HG02973 (cell line): ENCODE measurements at regions not wholly inside any gene's neighbourhood (a gene's known extent, or its start where the extent isn't known, plus 50 kb on each side); places are given as distances from the start of the nearest gene placed in this dataset.
A peak's percentile ranks its signal among the peaks of the same experiment; 100 is the strongest.
"Not testable (repeated sequence)": the region's sequence is repeated elsewhere in the genome, so short reads cannot be mapped to it uniquely, and the experiment has no call there.

ENCODE experiments used
- ATAC-seq: cut with Tn5 transposase; IDR thresholded peaks from one replicate; pipeline ENCODE4 v1.9.1; 2021; ENCODE audit warnings: moderate library complexity; ENCODE audit not compliant: unreplicated experiment

DNA sequence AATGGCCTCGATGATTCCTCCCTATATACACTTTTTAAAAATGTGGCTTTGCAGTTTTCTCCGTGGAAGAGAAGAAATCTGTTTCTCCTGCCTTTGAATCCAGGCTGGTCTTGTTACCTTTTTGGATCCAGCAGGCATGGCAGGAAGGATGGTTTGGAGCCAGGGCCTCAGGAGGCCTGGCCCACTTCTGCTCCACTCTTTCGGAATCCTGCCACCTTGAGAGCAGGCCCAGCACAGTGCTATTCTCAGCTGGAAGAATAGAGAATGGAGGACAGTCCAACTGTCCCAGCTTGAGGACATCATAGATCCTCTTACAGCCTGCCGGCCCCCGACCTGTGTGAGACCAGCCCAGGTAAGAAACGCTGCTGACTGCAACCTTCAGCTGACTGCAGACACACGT lies 421.5 kb downstream of the FUT8 start:
- no peak for ATAC-seq

- ATAC-seq, result no peak
Measured at GRCh38 chr14:65834812-65835211, 422.3 kb downstream of the FUT8 start.

DNA sequence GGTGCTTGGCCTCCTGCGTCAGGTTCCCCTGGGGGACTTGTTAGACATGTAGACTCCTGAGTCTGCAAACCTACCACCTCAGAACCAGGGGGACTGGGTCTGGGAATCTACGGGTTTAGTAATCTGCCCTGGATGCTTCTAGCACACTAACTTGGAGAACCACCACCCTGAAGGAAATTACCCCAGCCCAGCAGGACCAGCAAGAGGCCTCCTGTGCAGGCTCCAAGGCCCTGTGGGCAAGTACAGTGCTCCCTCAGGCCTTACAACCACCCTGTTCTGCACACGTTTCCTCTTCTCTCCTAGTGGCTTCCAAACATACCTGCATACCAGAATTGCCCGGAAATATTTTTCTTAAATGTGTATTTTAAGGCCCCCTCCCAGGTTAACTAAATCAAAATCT lies 423.0 kb downstream of the FUT8 start:
- no peak for ATAC-seq

DNA sequence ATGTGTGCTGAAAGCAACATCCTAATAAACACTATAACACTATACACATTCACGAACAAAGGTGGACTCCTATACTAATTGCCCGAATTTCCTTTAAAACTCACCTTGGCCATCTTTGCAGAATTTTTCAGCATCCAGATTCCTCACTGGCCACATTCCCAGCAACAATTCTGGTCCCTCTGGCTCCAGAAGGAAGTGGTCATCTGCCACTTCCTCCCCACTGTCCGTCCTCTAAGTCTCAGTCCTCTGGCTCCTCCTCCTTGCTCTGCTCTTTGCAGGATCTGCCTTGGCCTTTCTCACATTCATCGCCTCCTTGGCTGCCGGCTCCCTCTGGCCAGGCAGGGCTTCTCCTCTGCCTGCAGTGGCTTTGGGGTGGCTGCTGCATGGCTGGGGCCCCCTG lies 426.0 kb downstream of the FUT8 start:
- ATAC-seq, result no peak

DNA sequence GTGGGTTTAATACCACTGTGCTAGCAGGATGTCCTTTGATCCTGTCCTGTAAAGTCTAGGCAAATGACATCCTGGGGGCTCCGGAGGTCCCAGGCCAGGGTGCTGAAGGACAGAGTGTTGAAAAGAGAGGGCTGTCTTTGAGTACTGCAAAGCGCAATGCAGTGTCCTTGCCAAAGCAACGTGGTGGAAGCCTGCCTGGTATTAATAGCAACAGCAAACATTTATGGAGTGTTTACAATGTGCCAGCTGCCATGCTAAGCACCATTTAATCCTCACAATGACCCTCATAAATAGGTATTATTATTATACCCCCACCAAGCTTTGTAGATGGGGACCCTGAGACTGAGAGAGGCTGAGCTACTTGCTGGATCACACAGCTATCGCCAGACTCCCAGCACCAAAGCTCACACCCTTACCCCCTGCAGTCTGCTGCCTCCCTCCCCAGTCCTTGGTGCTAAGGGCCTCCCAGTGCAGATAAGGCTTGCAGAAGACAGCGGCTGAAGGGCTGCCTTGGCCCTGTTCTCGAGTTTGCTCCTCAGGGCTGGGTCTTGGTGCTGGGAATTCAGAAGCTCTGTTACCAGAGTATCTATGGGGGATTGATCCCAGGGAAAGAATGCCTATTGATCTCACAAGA lies 427.7 kb downstream of the FUT8 start:
- ATAC-seq, result no peak

GRCh38 chr14:65840786-65841185 lies 428.3 kb downstream of the FUT8 start:
- no peak for ATAC-seq

DNA sequence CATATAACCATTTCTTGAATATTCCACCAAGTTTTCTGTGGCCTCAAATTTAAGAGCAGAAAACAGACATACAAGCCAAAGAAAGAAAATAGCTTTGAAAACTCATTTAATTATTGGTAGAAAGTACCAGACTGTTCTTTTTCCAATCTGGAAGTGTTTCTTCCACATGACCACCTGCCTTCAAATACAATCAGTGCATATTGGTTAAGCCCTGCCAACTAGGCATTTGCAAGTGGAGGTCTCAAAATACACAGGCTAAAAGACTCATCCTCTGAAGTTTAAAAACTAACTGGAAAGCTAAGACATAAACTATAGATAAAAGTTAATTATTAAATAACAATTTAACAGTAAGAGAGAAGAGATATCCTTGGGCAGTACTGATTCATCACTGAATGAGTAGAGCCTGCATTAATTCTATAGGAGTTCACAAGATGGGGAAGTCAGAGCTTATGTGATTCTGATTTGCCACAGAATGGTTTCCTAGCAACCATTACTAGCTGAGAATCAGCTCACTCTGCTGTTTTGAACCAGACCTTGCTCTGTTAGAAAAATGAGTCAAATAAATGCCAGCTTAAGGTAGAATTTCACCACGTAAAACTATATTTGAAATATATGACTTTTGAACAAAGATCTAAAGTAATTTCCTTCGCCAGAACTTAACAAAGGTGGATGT lies 433.8 kb downstream of the FUT8 start:
- ATAC-seq, result no peak

DNA sequence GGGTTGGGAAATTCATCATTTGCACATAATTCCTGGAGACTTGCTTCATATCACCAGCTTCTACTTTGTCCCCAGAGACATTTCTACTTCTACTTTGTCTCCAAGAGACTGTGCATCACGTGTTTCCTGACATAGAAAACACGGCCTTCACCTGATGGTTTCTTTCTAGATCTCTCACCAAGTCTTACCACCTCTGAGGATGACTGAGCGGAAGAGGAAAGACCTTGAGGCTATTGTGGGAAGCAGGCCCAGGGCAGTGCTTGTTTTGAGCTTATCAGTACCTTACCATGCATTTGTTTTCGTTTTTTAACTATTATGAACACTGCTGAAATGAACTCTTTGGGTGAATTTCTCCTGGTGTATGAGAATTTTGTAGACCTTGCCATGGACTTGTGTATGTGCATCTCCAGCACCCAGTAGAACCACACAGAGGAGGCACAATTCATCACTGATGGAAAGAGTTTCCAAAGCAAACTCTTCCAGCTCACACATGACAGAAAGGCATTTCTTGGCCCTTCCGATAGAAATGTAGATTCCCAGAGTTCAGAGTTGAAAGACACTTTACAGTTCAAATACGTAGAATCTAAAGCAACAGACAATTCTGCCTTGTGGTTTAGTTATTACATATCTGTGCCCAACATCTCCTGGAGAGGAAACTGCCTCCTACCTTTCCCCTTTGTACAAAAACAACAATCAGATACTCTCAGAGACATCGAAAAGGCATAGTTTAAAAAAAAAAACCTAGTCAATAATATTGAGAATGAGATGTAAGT lies 434.7 kb downstream of the FUT8 start:
- ATAC-seq, result peak; percentile 70

DNA sequence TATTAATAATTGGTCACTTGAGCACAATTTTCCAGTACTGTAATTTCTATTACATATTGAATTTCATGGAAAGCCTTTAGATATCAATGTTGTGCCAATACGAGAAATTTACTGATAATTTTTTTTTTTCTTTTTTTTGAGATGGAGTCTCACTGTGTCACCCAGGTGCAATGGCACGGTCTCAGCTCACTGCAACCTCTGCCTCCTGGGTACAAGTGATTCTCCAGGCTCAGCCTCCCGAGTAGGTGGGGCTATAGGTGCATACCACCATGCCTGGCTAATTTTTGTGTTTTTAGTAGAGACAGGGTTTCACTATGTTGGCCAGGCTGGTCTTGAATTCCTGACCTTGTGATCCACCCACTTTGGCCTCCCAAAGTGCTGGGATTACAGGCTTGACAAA lies 435.4 kb downstream of the FUT8 start:
- ATAC-seq, result not testable (repeated sequence)

GRCh38 chr14:65849091-65849490 lies 436.6 kb downstream of the FUT8 start:
- ATAC-seq, result no peak

DNA sequence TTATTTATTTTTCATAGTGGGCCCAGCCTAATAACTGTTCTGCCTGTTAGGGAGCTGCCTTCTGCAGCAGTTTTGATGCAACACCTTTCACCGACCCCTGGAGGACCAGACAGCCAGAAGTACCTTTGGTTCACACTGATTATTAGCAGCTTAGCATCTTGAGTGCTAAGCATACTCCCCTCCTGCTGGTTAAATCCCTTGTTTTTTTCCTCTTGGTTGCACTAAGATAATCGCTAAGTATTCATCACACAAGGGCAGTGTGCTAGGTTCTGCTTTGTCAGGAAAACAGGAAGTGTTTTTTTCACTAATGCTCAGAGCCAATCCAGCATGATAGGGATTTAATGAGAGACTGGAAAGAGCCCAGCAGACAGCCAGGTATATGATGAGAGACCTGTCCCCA lies 437.0 kb downstream of the FUT8 start:
- ATAC-seq, result no peak

- ATAC-seq, result no peak
Measured at GRCh38 chr14:65850429-65851135, 438.1 kb downstream of the FUT8 start.

- no peak for ATAC-seq
Measured at GRCh38 chr14:65852689-65853088, 440.2 kb downstream of the FUT8 start.

DNA sequence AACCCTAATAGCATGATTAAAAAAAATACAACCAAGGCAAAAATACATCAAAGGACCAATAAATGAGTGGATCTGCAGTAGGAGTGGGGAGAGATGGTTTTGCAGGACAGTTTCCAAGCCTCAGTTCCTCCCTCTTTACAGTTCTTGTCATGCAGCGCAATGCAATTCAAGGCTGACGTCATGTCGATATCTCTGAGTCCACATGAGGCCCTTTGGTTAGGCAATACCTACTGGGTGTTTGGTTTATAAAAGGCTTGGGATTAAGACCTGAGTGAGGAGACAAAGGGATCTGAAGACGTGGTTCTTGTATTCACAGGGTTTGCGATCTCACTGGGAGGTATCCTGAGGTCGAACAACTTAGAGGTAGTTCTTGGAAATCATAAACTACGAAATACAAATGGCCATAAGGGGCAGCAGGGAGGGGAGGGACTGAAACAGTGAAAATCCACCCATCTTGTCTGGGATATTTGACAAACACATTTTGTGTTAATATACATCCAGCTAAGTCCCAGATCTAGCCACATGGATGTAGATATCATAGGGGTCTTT lies 441.0 kb downstream of the FUT8 start:
- no peak for ATAC-seq

DNA sequence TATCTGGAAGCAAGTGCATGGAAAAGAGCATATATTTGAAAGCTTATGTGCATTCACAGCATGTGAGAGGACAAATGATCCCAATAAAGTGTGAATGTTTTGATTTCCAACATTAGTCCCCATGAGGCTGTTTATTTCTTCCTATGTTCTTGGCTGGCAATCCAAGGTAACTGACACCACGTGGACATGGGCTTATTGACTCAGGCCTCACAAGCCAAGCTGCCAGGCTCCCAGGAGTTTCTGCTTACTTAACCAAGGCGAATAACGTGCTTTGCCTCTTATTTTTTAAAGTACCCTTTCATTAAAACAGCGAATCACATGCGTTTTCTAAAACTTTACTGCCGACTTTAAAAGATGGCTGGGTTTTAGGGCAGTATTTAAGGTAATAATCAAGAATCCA lies 441.7 kb downstream of the FUT8 start:
- no peak for ATAC-seq

DNA sequence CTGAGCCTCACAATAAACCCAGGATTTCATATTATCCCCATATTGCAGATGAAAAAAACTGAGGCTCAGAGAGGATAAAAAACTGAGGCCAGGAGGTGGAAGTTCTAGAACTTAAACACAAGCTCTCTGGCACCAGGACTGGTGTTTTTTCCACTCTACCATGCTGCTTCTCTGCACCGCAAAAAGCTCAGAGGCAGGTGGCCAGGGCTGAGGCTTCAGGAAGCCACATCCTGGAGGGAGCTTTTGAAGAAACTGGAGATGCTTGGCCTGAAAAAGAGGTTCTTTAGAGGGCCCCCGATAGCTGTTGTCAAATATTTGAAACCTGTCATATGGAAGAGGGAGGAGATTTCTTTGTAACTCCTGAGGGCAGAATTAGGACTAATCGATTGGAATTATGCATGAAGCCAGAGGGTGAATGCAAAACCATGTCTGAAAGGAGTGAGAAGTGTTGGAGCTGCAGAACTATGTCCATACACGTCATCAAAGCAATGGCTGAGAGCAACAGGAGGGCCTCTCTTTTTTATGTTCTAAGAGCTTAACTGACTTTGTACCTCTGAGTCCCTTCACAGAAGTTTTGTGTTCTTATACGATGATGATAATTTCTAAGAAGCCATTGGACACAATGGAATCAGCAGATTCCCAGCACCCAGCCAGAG lies 448.6 kb downstream of the FUT8 start:
- no peak for ATAC-seq

DNA sequence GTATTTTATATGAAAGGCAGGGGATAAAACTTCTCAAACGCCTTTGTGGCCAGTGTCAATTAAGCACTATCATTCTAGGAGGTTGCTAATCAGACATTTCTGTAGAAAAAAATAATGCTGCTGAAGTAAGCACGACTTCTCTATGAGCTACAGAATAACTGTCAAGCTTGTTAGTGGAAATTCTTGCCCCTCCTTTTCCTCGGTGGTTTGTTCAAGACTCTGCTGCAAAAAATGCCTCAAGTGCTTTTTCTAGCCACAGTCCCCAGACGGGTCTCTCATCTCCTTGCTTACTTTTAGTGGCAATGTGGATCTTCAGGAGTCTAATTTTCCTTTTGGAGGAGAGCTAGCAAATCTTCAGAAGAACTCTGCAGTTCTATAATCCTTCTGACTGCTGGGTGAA lies 452.0 kb downstream of the FUT8 start:
- no peak for ATAC-seq

DNA sequence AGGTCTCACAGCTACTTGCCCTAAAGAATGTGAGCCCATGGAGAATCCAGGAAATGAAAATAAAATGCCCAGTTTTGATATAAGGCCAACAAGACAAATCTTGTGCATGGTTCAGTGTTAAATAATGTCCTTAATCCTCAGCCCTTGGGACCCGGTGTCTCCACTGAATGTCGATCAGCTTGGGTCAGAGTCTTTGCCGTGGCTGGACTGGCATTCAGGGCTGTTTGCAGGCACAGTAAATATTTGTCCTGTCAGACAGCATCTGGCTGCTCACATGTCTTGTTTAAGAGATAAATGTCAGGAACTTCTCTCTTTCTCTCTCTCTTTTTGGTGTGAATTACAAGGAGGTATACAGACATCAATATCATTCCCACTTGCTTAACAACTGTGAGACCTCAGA lies 452.5 kb downstream of the FUT8 start:
- no peak for ATAC-seq

- no peak for ATAC-seq
Measured at GRCh38 chr14:65866448-65866847, 453.9 kb downstream of the FUT8 start.

DNA sequence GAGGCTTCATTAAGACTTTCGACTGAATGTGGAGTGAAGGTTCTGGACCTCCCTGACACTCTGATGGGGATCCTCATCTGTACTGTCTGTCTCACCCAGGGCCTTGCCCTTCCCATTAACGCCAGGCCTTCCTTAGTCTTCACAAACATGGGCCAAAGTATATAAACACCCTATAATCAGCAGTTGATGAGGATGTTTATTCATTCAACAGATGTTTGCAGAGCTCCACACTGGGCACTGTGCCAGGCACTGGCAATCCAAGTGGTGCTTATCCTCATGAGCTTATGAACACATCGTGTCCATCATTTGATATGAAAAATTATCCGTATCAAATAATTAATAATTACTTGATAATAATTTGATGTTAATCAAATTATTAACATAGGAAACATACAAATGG lies 454.4 kb downstream of the FUT8 start:
- no peak for ATAC-seq

- ATAC-seq, result no peak
Measured at GRCh38 chr14:65867333-65867732, 454.8 kb downstream of the FUT8 start.
